ENCODE measurements at regions not wholly inside any gene's neighbourhood (a gene's known extent, or its start where the extent isn't known, plus 50 kb on each side); places are given as distances from the start of the nearest gene placed in this dataset.

GRCh38 chr6:21887231-21888185 is 294.0 kb downstream of the SOX4 start:
- H3K27ac ChIP-seq: peak overlapping the region; percentile 8 to 88 (median 70)
- no peak for TF ChIP-seq CTCF (IDR thresholded peaks at IDR 0.05)
- TF ChIP-seq EP300 (IDR thresholded peaks at IDR 0.05): no peak
- no peak for TF ChIP-seq POLR2A (IDR thresholded peaks at IDR 0.05)

GRCh38 chr6:21891080-21891479 is 297.5 kb downstream of the SOX4 start:
- WGBS, 2 donors: 86 to 91% methylated on average over 3 of the region's 3 CpGs
- TF ChIP-seq CTCF (IDR thresholded peaks at IDR 0.05) (no peak), EP300 (IDR thresholded peaks at IDR 0.05) (no peak), POLR2A (IDR thresholded peaks at IDR 0.05) (no peak)
- H3K4me1 ChIP-seq: peaks cover 0 to 22% (median 0%) of the 10 kb centered on the region in 4 donors
- no peaks in the 10 kb centered on the region for H3K9me3 ChIP-seq
- no peak overlapping the region for H3K4me3 ChIP-seq
- no peaks in the 10 kb centered on the region for H3K36me3 ChIP-seq
- H3K27me3 ChIP-seq: no peaks in the 10 kb centered on the region
- no peak overlapping the region for H3K27ac ChIP-seq
- DNase-seq (ENCODE audit: low spot score in 2 of 2): no peak

More at GRCh38 chr6:21887231-21888185, 294.0 kb downstream of the SOX4 start:
- Histone ChIP-seq H3K27me3 (no peaks in the 10 kb centered on the region), H3K9me3 (no peaks in the 10 kb centered on the region), H3K4me3 (peak overlapping the region in 1 of 4 donors; percentile 2), H3K36me3 (no peaks in the 10 kb centered on the region), H3K4me1 (peaks cover 0 to 42% (median 0%) of the 10 kb centered on the region in 4 donors)
- 20 to 26% methylated on average over 15 of the region's 15 CpGs for WGBS, 2 donors
- DNase-seq (ENCODE audit: low spot score in 2 of 2): no peak

GRCh38 chr6:21893793-21894192 is 300.2 kb downstream of the SOX4 start:
- WGBS, 2 donors: 91 to 93% methylated on average over 4 of the region's 4 CpGs
- Histone ChIP-seq H3K36me3 (no peaks in the 10 kb centered on the region), H3K4me3 (no peak overlapping the region), H3K27ac (no peak overlapping the region), H3K4me1 (no peaks in the 10 kb centered on the region), H3K9me3 (no peaks in the 10 kb centered on the region), H3K27me3 (no peaks in the 10 kb centered on the region)
- TF ChIP-seq POLR2A (IDR thresholded peaks at IDR 0.05) (no peak), EP300 (IDR thresholded peaks at IDR 0.05) (no peak), CTCF (IDR thresholded peaks at IDR 0.05) (no peak)
- DNase-seq (ENCODE audit: low spot score in 2 of 2): no peak

GRCh38 chr6:21895555-21895954 is 302.0 kb downstream of the SOX4 start:
- Histone ChIP-seq H3K4me1 (no peaks in the 10 kb centered on the region), H3K36me3 (no peaks in the 10 kb centered on the region), H3K27me3 (no peaks in the 10 kb centered on the region), H3K9me3 (no peaks in the 10 kb centered on the region), H3K4me3 (no peak overlapping the region), H3K27ac (no peak overlapping the region)
- TF ChIP-seq CTCF (IDR thresholded peaks at IDR 0.05): no peak
- TF ChIP-seq POLR2A (IDR thresholded peaks at IDR 0.05): no peak
- no peak for TF ChIP-seq EP300 (IDR thresholded peaks at IDR 0.05)
- WGBS, 2 donors: 83 to 86% methylated on average over 6 of the region's 6 CpGs
- no peak for DNase-seq (ENCODE audit: low spot score in 2 of 2)

- 68 to 75% methylated on average over 5 of the region's 5 CpGs for WGBS, 2 donors
- no peak for DNase-seq (ENCODE audit: low spot score in 2 of 2)
Observed at GRCh38 chr6:21898107-21898796, 304.7 kb downstream of the SOX4 start.

More at GRCh38 chr6:21898107-21898796, 304.7 kb downstream of the SOX4 start:
- no peaks in the 10 kb centered on the region for H3K27me3 ChIP-seq
- no peak overlapping the region for H3K27ac ChIP-seq
- H3K4me1 ChIP-seq: no peaks in the 10 kb centered on the region
- no peak overlapping the region for H3K4me3 ChIP-seq
- H3K36me3 ChIP-seq: no peaks in the 10 kb centered on the region
- TF ChIP-seq POLR2A (IDR thresholded peaks at IDR 0.05) (no peak), CTCF (IDR thresholded peaks at IDR 0.05) (no peak), EP300 (IDR thresholded peaks at IDR 0.05) (no peak)
- no peaks in the 10 kb centered on the region for H3K9me3 ChIP-seq
